H1 (cell line): ENCODE measurements at regions not wholly inside any gene's neighbourhood (a gene's known extent, or its start where the extent isn't known, plus 50 kb on each side); places are given as distances from the start of the nearest gene placed in this dataset.

Source experiments
- CTCF ChIA-PET: fragments of 300-600 bp; sonication (Branson Sonifier 250); formaldehyde crosslinking; loops from one replicate; lab custom pipeline; 2021; ENCODE audit not compliant: partially characterized antibody; lab: Charles Lee
- POLR2A ChIA-PET: fragments of 300-600 bp; sonication (Branson Sonifier 250); formaldehyde crosslinking; loops from one replicate; lab custom pipeline; 2021; ENCODE audit warnings: inconsistent platforms; ENCODE audit not compliant: partially characterized antibody; lab: Charles Lee
- DNase-seq, 2 experiments: peaks; one replicate each; pipeline versions ENCODE4 v3.0.0 to v3.0.0-alpha.2; 2010 to 2022; ENCODE audit warnings: low spot score in 2 of 2, low read depth in 1 of 2, mixed read lengths in 1 of 2
- FAIRE-seq: peaks from 2 replicates; lab custom pipeline; 2011; peaks lifted over from hg19 to GRCh38; lab: Jason Lieb, UNC
- H2AFZ ChIP-seq: 2 replicates; pipeline ENCODE4 v1.8.1; 2012; ENCODE audit warnings: low read length, inconsistent platforms
- H2AK5ac ChIP-seq: 2 replicates; pipeline ENCODE4 v1.6.1; 2013; ENCODE audit warnings: low read depth, low read length
- H2BK120ac ChIP-seq: replicated peaks from 2 replicates; pipeline ENCODE3; 2013; ENCODE audit warnings: low read depth, low read length, inconsistent platforms
- H2BK12ac ChIP-seq: 2 replicates; pipeline ENCODE4 v1.6.1; 2013; ENCODE audit warnings: low read depth, low read length
- H2BK15ac ChIP-seq: 2 replicates; pipeline ENCODE4 v1.6.1; 2013; ENCODE audit warnings: low read length
- H2BK20ac ChIP-seq: 2 replicates; pipeline ENCODE4 v1.6.1; 2013; ENCODE audit warnings: low read length
- H2BK5ac ChIP-seq: 2 replicates; pipeline ENCODE4 v1.6.1; 2013; ENCODE audit warnings: low read depth, low read length
- H3K14ac ChIP-seq: 2 replicates; pipeline ENCODE4 v1.6.1; 2013; ENCODE audit warnings: inconsistent platforms; ENCODE audit not compliant: insufficient read length
- H3K18ac ChIP-seq: 2 replicates; pipeline ENCODE4 v1.6.1; 2013; ENCODE audit warnings: low read length; ENCODE audit errors: extremely low read depth
- H3K23ac ChIP-seq: 2 replicates; pipeline ENCODE4 v1.6.1; 2013; ENCODE audit warnings: inconsistent platforms; ENCODE audit not compliant: insufficient read length
- H3K23me2 ChIP-seq: 2 replicates; pipeline ENCODE4 v1.6.1; 2013; ENCODE audit warnings: low read depth, low read length
- H3K27ac ChIP-seq: 2 replicates; pipeline ENCODE4 v1.6.1; 2011; ENCODE audit warnings: low read depth, low read length, inconsistent platforms
- H3K27me3 ChIP-seq, 4 experiments: replicated peaks in 1 of 4; 1 replicate in 1 of 4; 2 replicates in 3 of 4; pipeline versions ENCODE4 v1.6.1 to v1.8.1; 2011 to 2013; ENCODE audit warnings: low read length in 3 of 4, mild to moderate bottlenecking in 3 of 4, inconsistent platforms in 2 of 4, mixed read lengths in 2 of 4, moderate library complexity in 1 of 4; ENCODE audit not compliant: control insufficient read depth in 3 of 4, insufficient read depth in 3 of 4; ENCODE audit errors: extremely low read depth in 1 of 4
- H3K36me3 ChIP-seq, 4 experiments: 2 replicates each; pipeline versions ENCODE4 v1.6.1 to v1.8.1; 2011 to 2013; ENCODE audit warnings: mild to moderate bottlenecking in 4 of 4, low read length in 3 of 4, moderate library complexity in 2 of 4, control low read depth in 1 of 4, inconsistent platforms in 1 of 4; ENCODE audit not compliant: insufficient read depth in 4 of 4, control insufficient read depth in 2 of 4
- H3K4ac ChIP-seq: replicated peaks from 2 replicates; pipeline ENCODE3; 2013; ENCODE audit warnings: low read length, low read depth, mixed read lengths, inconsistent platforms; ENCODE audit not compliant: insufficient read length
- H3K4me1 ChIP-seq, 4 experiments: replicated peaks in 1 of 4; 1 replicate in 1 of 4; 2 replicates in 3 of 4; pipeline versions ENCODE4 v1.6.1 to v1.8.1; 2011 to 2013; ENCODE audit warnings: low read length in 3 of 4, inconsistent platforms in 2 of 4, mixed read lengths in 1 of 4; ENCODE audit not compliant: insufficient read depth in 4 of 4, control insufficient read depth in 3 of 4
- H3K4me2 ChIP-seq, 2 experiments: 2 replicates each; pipeline versions ENCODE4 v1.6.1 to v1.8.1; 2011 to 2013; ENCODE audit warnings: low read depth in 2 of 2, low read length in 2 of 2, control low read depth in 1 of 2, inconsistent platforms in 1 of 2, mild to moderate bottlenecking in 1 of 2; ENCODE audit not compliant: insufficient read depth in 1 of 2
- H3K4me3 ChIP-seq, 4 experiments: fragments of 200-600, 300-600 bp in 1 of 4; sonication (generic), shearing (Covaris generic), sonication (Bioruptor Twin) in 1 of 4; 2 replicates each; pipeline versions ENCODE4 v1.5.1 to v1.8.1; 2011 to 2016; ENCODE audit warnings: low read length in 4 of 4, low read depth in 3 of 4, control low read depth in 2 of 4, inconsistent platforms in 2 of 4, mild to moderate bottlenecking in 2 of 4, mixed read lengths in 1 of 4, moderate library complexity in 1 of 4; ENCODE audit not compliant: insufficient read depth in 2 of 4; ENCODE audit errors: extremely low read depth in 1 of 4
- H3K56ac ChIP-seq: replicated peaks from 2 replicates; pipeline ENCODE3; 2013; ENCODE audit warnings: low read depth, mild to moderate bottlenecking, mixed read lengths, low read length, inconsistent platforms; ENCODE audit not compliant: insufficient read length
- H3K79me1 ChIP-seq: 2 replicates; pipeline ENCODE4 v1.6.1; 2013; ENCODE audit warnings: low read depth, low read length, control low read depth
- H3K79me2 ChIP-seq, 2 experiments: 2 replicates each; pipeline versions ENCODE4 v1.6.1 to v1.8.1; 2012 to 2013; ENCODE audit warnings: low read length in 2 of 2, mild to moderate bottlenecking in 2 of 2, inconsistent platforms in 1 of 2; ENCODE audit not compliant: insufficient read depth in 2 of 2, control insufficient read depth in 1 of 2
- H3K9ac ChIP-seq, 4 experiments: replicated peaks in 1 of 4; 1 replicate in 1 of 4; 2 replicates in 3 of 4; pipeline versions ENCODE4 v1.6.1 to v1.8.1; 2011 to 2013; ENCODE audit warnings: low read depth in 3 of 4, low read length in 3 of 4, control low read depth in 2 of 4, mild to moderate bottlenecking in 2 of 4, moderate library complexity in 2 of 4, inconsistent platforms in 1 of 4; ENCODE audit errors: extremely low read depth in 1 of 4
- H3K9me3 ChIP-seq, 2 experiments: 2 replicates each; pipeline versions ENCODE4 v1.6.1 to v1.8.1; 2012 to 2013; ENCODE audit warnings: mild to moderate bottlenecking in 2 of 2, moderate library complexity in 2 of 2, control low read depth in 1 of 2, inconsistent platforms in 1 of 2, low read depth in 1 of 2, low read length in 1 of 2, mixed read lengths in 1 of 2; ENCODE audit not compliant: insufficient read depth in 2 of 2
- H4K20me1 ChIP-seq, 2 experiments: replicated peaks in 1 of 2; 2 replicates each; pipeline versions ENCODE3 to v1.8.1; 2011 to 2013; ENCODE audit warnings: inconsistent platforms in 2 of 2, low read length in 2 of 2, mild to moderate bottlenecking in 1 of 2; ENCODE audit not compliant: insufficient read depth in 2 of 2, control insufficient read depth in 1 of 2
- H4K5ac ChIP-seq: 2 replicates; pipeline ENCODE4 v1.6.1; 2013; ENCODE audit warnings: low read length, low read depth, mixed read lengths, inconsistent platforms; ENCODE audit not compliant: insufficient read length
- H4K8ac ChIP-seq: 2 replicates; pipeline ENCODE4 v1.8.0; 2013; ENCODE audit warnings: mild to moderate bottlenecking, moderate library complexity, low read length, inconsistent platforms; ENCODE audit not compliant: insufficient read depth; ENCODE audit errors: extremely low read depth
- H4K91ac ChIP-seq: replicated peaks from 2 replicates; pipeline ENCODE3; 2013; ENCODE audit warnings: low read length, mixed read lengths, inconsistent platforms; ENCODE audit not compliant: insufficient read length
- FOSL1 ChIP-seq: IDR thresholded peaks from 2 replicates; pipeline ENCODE4 v1.6.1; 2011; ENCODE audit warnings: mild to moderate bottlenecking, low read depth, low read length, moderate library complexity; ENCODE audit not compliant: insufficient read depth
- SIN3A ChIP-seq, 2 experiments: IDR thresholded peaks in 1 of 2; conservative IDR thresholded peaks in 1 of 2; 2 replicates each; pipeline ENCODE4 v1.6.1; 2011 to 2012; ENCODE audit warnings: low read length in 2 of 2, improper control_type of control experiment in 1 of 2, low read depth in 1 of 2, mild to moderate bottlenecking in 1 of 2
- WGBS, 2 experiments: shearing (Covaris generic) in 1 of 2; methylation state at CpG; one replicate each; pipeline versions ENCODE4 v1.1.6 to v1.1.7; 2013 to 2015; ENCODE audit warnings: low lambda C conversion rate in 2 of 2, mixed read lengths in 2 of 2, inconsistent platforms in 1 of 2, low coverage in 1 of 2, missing lambda C conversion rate in 1 of 2; ENCODE audit not compliant: insufficient replicate concordance in 2 of 2, insufficient coverage in 1 of 2, insufficient read length in 1 of 2; ENCODE audit errors: extremely low coverage in 1 of 2, missing lambda C conversion rate in 1 of 2; 5-methylcytosine and 5-hydroxymethylcytosine counted together

GRCh38 chr18:42520138-42520537, 565.1 kb downstream of the PIK3C3 start:
- DNase-seq: no peak
- POLR2A ChIA-PET: no interaction called here
- Histone ChIP-seq H3K27ac (no peak overlapping the region), H4K91ac (no peak overlapping the region), H2BK20ac (no peak overlapping the region), H3K56ac (no peak overlapping the region)
- WGBS, 2 experiments: 73 to 100% methylated on average over 1 to 2 of the region's 2 CpGs
- TF ChIP-seq FOSL1 (no peak), SIN3A (conservative IDR thresholded peaks at IDR 0.05 in 1 of 2, IDR thresholded peaks at IDR 0.05 in 1 of 2; ENCODE audit: low read depth in 1 of 2, low read length in 2 of 2) (no peak)
- TF ChIP-seq, all 59 proteins: peak for 0
- Histone ChIP-seq H3K4ac (no peak overlapping the region), H3K14ac (no peak overlapping the region), H3K23me2 (no peaks in the 10 kb centered on the region), H3K9me3 (no peaks in the 10 kb centered on the region), H4K20me1 (no peaks in the 10 kb centered on the region), H3K18ac (no peak overlapping the region), H2BK15ac (no peak overlapping the region), H3K4me1 (no peaks in the 10 kb centered on the region), H3K9ac (no peak overlapping the region), H3K79me1 (no peaks in the 10 kb centered on the region), H2BK12ac (no peak overlapping the region), H3K23ac (no peak overlapping the region), H3K27me3 (no peaks in the 10 kb centered on the region), H3K4me2 (no peak overlapping the region), H2AFZ (no peak overlapping the region), H3K4me3 (no peak overlapping the region), H3K36me3 (no peaks in the 10 kb centered on the region), H2AK5ac (no peak overlapping the region), H3K79me2 (no peaks in the 10 kb centered on the region), H2BK5ac (no peak overlapping the region), H4K8ac (no peak overlapping the region), H4K5ac (no peak overlapping the region), H2BK120ac (no peak overlapping the region)
- FAIRE-seq: no peak
- CTCF ChIA-PET: interaction anchor here (1.0 kb wide), 1 partner anchor 35 kb away, joined by 3 read pairs; no protein-coding TSS in a partner anchor
